GM12865 (cell line): ENCODE measurements at regions not wholly inside any gene's neighbourhood (a gene's known extent, or its start where the extent isn't known, plus 50 kb on each side); places are given as distances from the start of the nearest gene placed in this dataset.

Experiments used
- DNase-seq: peaks from one replicate; pipeline ENCODE4 v3.0.0; 2010; ENCODE audit warnings: low read depth
- H3K4me3 ChIP-seq: 2 replicates; pipeline ENCODE4 v1.5.1; 2011; ENCODE audit warnings: mild to moderate bottlenecking, low read depth, low read length, control low read depth
- CTCF ChIP-seq: IDR thresholded peaks from 2 replicates; pipeline ENCODE4 v1.5.1; 2011; ENCODE audit warnings: low read length, control low read depth, low read depth, inconsistent platforms; ENCODE audit not compliant: insufficient read depth; ENCODE audit errors: missing control alignments

- H3K4me3 ChIP-seq = no peak overlapping the region
- TF ChIP-seq CTCF = no peak
- no peak for DNase-seq
These were observed 90.2 kb upstream of the RAB18 start for GRCh38 chr10:27413831-27414348.

- DNase-seq = no peak
- no peak overlapping the region for H3K4me3 ChIP-seq
- no peak for TF ChIP-seq CTCF
These were observed 90.7 kb upstream of the RAB18 start for GRCh38 chr10:27413387-27413786.

GRCh38 chr10:27410153-27410552 lies 94.0 kb upstream of the RAB18 start:
- no peak for TF ChIP-seq CTCF
- H3K4me3 ChIP-seq = no peak overlapping the region
- no peak for DNase-seq

DNA sequence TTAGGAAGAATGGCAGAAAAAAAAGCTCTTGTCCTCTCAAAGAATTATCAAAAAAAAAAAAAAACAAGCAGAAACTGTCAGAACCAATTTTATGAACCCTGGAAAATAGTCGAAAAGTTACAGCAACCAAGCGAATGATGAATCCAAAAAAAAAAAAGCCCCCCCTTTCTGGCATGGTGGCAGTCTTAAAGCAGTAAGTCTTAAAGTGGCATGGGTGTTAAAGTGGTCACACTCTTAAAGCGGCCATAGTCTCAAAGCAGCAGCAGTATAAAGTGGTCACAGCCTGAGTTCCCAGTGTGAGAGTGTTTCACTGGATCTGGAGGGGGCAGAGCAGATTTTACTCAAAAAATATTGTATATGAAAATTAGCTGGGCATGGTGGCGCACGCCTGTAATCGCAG lies 96.8 kb upstream of the RAB18 start:
- TF ChIP-seq CTCF = no peak
- DNase-seq = no peak

DNA sequence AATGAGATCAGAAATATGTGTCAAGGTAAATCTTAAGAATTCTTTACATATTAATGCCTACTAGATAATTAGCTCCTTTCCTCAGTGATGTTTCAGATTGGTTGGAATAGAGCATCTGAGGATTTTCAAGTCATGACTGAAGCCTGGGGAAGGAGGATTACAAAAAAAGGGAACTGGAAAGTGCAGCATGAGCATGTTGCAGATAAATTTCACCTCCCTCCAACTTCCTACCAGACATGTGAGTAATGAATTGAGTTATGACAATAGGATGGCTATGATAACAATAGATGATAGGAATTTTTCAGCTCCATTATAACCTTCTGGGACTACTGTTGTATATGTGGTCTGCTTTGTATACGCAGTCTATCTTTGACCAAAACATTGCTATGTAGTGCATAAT lies 104.2 kb upstream of the RAB18 start:
- no peak overlapping the region for H3K4me3 ChIP-seq
- DNase-seq = no peak
- TF ChIP-seq CTCF = no peak

More for the DNA sequence above, 96.8 kb upstream of the RAB18 start:
- no peak overlapping the region for H3K4me3 ChIP-seq

- no peak overlapping the region for H3K4me3 ChIP-seq
- DNase-seq = no peak
- no peak for TF ChIP-seq CTCF
These were observed 110.1 kb upstream of the RAB18 start for GRCh38 chr10:27393961-27394360.

GRCh38 chr10:27392606-27393005 lies 111.5 kb upstream of the RAB18 start:
- no peak overlapping the region for H3K4me3 ChIP-seq
- no peak for DNase-seq
- TF ChIP-seq CTCF = no peak
